IPS-15b (cell line): ENCODE measurements at regions not wholly inside any gene's neighbourhood (a gene's known extent, or its start where the extent isn't known, plus 50 kb on each side); places are given as distances from the start of the nearest gene placed in this dataset.

Source experiments
- H3K27me3 ChIP-seq: one replicate; pipeline ENCODE4 v1.6.1; 2013; ENCODE audit warnings: low read length; ENCODE audit not compliant: control insufficient read depth, insufficient read depth
- H3K36me3 ChIP-seq: one replicate; pipeline ENCODE4 v1.6.1; 2013; ENCODE audit warnings: low read length; ENCODE audit not compliant: control insufficient read depth, insufficient read depth
- H3K4me1 ChIP-seq: one replicate; pipeline ENCODE4 v1.6.1; 2013; ENCODE audit warnings: mild to moderate bottlenecking, low read length; ENCODE audit not compliant: control insufficient read depth, insufficient read depth
- H3K4me3 ChIP-seq: one replicate; pipeline ENCODE4 v1.5.1; 2013; ENCODE audit warnings: low read depth, low read length
- H3K9ac ChIP-seq: one replicate; pipeline ENCODE4 v1.6.1; 2013; ENCODE audit warnings: low read depth, mild to moderate bottlenecking, low read length
- H3K9me3 ChIP-seq: one replicate; pipeline ENCODE4 v1.6.1; 2013; ENCODE audit warnings: mild to moderate bottlenecking, low read length; ENCODE audit not compliant: control insufficient read depth, insufficient read depth

- H3K4me3 ChIP-seq, result peak overlapping the region; percentile 4
- H3K36me3 ChIP-seq, result no peaks in the 10 kb centered on the region
- H3K4me1 ChIP-seq, result no peaks in the 10 kb centered on the region
- H3K27me3 ChIP-seq, result no peaks in the 10 kb centered on the region
- H3K9me3 ChIP-seq, result no peaks in the 10 kb centered on the region
- H3K9ac ChIP-seq, result no peak overlapping the region
Observed at GRCh38 chr6:143570147-143570853, 58.8 kb upstream of the FUCA2 start.

- Histone ChIP-seq H3K4me3 (no peak overlapping the region), H3K9me3 (no peaks in the 10 kb centered on the region), H3K9ac (no peak overlapping the region), H3K36me3 (no peaks in the 10 kb centered on the region), H3K4me1 (no peaks in the 10 kb centered on the region), H3K27me3 (no peaks in the 10 kb centered on the region)
Observed at GRCh38 chr6:143569040-143569439, 57.5 kb upstream of the FUCA2 start.

GRCh38 chr6:143564484-143565017, 53.0 kb upstream of the FUCA2 start:
- H3K9me3 ChIP-seq, result no peaks in the 10 kb centered on the region
- H3K36me3 ChIP-seq, result no peaks in the 10 kb centered on the region
- no peak overlapping the region for H3K4me3 ChIP-seq
- H3K9ac ChIP-seq, result no peak overlapping the region
- H3K27me3 ChIP-seq, result no peaks in the 10 kb centered on the region
- H3K4me1 ChIP-seq, result no peaks in the 10 kb centered on the region

GRCh38 chr6:143562143-143562542, 50.6 kb upstream of the FUCA2 start:
- Histone ChIP-seq H3K36me3 (no peaks in the 10 kb centered on the region), H3K4me1 (no peaks in the 10 kb centered on the region)

More at GRCh38 chr6:143562143-143562542, 50.6 kb upstream of the FUCA2 start:
- Histone ChIP-seq H3K9me3 (no peaks in the 10 kb centered on the region), H3K4me3 (no peak overlapping the region), H3K27me3 (no peaks in the 10 kb centered on the region), H3K9ac (no peak overlapping the region)
